Nephron progenitor cell (in vitro differentiated cells): ENCODE measurements at regions not wholly inside any gene's neighbourhood (a gene's known extent, or its start where the extent isn't known, plus 50 kb on each side); places are given as distances from the start of the nearest gene placed in this dataset.
"Not testable (repeated sequence)": the region's sequence is repeated elsewhere in the genome, so short reads cannot be mapped to it uniquely, and the experiment has no call there.

Source experiments
- DNase-seq: peaks from one replicate; pipeline ENCODE4 v3.0.0; 2021
- H3K27ac Mint-ChIP-seq: 2 replicates; pipeline ENCODE4 v1.8.0; 2021; ENCODE audit warnings: mild to moderate bottlenecking, moderate library complexity, mixed read lengths
- H3K27me3 Mint-ChIP-seq: 2 replicates; pipeline ENCODE4 v1.8.0; 2021; ENCODE audit warnings: mild to moderate bottlenecking, low read depth, mixed read lengths; ENCODE audit not compliant: poor library complexity
- H3K36me3 Mint-ChIP-seq: 2 replicates; pipeline ENCODE4 v1.8.0; 2021; ENCODE audit warnings: low read depth, mixed read lengths
- H3K4me1 Mint-ChIP-seq: 2 replicates; pipeline ENCODE4 v1.8.0; 2021; ENCODE audit warnings: mixed read lengths
- H3K4me3 Mint-ChIP-seq: 2 replicates; pipeline ENCODE4 v1.8.0; 2021; ENCODE audit warnings: mild to moderate bottlenecking, moderate library complexity, mixed read lengths
- H3K9me3 Mint-ChIP-seq: 2 replicates; pipeline ENCODE4 v1.8.0; 2021; ENCODE audit warnings: mild to moderate bottlenecking, moderate library complexity, mixed read lengths
- TF ChIP-seq, protein P1 (sequence below): fragments of 200-600 bp; sonication (generic); IDR thresholded peaks from 2 replicates; pipeline ENCODE4 v1.5.0; 2021; ENCODE audit warnings: antibody characterized with exemption

DNA sequence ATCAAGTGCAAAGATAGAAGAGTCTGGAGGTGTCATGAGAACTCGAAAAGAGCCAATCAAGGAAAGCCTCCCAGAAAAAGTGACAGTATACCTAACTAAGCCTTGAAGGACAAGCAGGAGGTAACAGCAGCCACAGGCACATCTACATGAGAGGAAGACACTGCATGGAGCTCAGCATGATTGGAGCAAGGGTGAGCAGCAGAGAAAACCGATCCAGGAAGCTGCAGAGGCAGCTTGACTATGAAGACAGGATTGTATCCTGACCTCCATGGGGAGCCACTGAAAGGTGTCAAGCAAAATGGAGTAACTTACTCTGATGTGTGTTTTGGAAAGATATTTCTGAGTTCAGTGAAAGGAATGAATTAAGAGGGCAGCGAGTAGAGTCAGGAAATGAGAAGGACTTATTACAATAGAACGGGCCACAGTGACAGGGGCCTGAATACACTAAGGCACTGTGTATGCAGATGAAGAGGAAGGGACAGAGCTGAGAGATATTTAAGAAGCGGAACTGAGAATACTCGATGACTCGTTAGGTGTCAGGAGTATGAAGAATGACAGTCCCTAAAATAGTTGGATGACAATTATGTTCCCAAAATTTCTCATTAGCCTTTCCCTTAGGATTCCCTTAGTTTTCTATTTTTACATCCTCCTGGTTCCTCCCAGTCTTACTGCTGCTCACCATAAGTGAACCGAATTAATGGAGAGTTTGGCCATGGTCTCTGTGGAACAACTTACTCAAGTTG is 139.3 kb upstream of the NFIA start:
- TF ChIP-seq, protein P1, sequence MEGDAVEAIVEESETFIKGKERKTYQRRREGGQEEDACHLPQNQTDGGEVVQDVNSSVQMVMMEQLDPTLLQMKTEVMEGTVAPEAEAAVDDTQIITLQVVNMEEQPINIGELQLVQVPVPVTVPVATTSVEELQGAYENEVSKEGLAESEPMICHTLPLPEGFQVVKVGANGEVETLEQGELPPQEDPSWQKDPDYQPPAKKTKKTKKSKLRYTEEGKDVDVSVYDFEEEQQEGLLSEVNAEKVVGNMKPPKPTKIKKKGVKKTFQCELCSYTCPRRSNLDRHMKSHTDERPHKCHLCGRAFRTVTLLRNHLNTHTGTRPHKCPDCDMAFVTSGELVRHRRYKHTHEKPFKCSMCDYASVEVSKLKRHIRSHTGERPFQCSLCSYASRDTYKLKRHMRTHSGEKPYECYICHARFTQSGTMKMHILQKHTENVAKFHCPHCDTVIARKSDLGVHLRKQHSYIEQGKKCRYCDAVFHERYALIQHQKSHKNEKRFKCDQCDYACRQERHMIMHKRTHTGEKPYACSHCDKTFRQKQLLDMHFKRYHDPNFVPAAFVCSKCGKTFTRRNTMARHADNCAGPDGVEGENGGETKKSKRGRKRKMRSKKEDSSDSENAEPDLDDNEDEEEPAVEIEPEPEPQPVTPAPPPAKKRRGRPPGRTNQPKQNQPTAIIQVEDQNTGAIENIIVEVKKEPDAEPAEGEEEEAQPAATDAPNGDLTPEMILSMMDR: no peak
- Mint-ChIP-seq H3K9me3 (no peaks in the 10 kb centered on the region), H3K4me1 (peaks cover 5% of the 10 kb centered on the region), H3K4me3 (no peak overlapping the region), H3K27ac (no peak overlapping the region), H3K27me3 (peaks cover 4% of the 10 kb centered on the region), H3K36me3 (no peaks in the 10 kb centered on the region)
- no peak for DNase-seq

DNA sequence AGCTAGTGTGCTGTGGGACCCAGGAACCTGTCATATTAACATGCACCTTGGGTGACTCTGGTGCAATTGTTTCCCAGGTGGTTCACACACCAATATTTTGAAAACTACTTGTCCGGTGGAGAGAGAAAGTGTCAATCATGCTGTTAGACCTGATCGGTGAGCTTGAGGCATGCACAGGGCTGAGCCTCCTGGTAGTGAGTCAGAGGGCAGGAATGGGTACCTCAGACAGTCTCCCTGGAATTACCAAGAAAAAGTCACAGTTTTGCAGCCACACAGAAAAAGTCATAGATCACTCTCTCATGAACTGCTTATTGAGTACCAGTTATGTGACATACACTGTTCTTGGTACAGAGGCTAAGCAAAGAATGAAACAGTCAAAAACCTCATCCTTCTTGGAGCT is 140.1 kb upstream of the NFIA start:
- Mint-ChIP-seq H3K27ac (no peak overlapping the region), H3K4me3 (no peak overlapping the region), H3K4me1 (peaks cover 5% of the 10 kb centered on the region), H3K36me3 (no peaks in the 10 kb centered on the region), H3K27me3 (peaks cover 4% of the 10 kb centered on the region), H3K9me3 (no peaks in the 10 kb centered on the region)
- no peak for DNase-seq
- TF ChIP-seq, protein P1: no peak

DNA sequence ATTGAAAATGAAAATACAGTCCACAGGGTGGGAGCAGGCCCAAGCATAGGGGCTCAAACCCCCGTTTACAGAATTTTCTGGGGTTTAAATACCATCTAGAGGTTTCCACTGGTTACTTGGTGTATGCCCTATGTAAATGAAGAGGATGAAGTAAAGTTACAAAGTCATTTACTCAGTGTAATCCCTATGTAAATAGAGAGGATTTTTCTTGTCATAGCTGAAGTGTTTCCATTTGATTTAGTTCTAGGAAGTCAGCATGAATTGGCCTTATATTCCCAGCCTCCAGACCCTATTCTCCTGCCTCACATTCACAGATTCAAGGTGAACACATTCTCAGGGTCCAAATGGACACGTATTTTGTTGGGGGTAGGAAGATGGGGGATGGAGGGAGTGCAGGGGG is 141.7 kb upstream of the NFIA start:
- not testable (repeated sequence) for H3K36me3 Mint-ChIP-seq, DNase-seq, H3K9me3 Mint-ChIP-seq, H3K27ac Mint-ChIP-seq, H3K4me3 Mint-ChIP-seq, H3K27me3 Mint-ChIP-seq, H3K4me1 Mint-ChIP-seq

DNA sequence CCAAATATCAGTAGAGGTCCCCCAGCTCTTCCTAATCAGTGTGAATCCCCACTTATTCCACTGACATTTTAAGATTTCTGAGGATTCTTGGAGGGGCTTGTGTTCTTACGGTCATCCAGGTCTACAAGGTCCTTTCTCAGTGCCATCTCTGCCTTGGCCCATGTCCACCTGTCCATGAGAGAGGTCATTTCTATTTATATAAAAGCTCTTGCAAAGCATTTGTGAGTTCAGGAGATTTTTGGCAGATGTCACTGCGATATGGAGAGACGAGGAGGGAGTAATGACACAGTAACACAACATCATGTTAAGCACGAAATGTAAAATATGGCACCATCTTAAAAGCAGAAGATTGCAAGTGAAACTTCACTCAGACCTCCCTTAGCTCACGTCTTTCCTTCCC is 144.6 kb upstream of the NFIA start:
- H3K4me1 Mint-ChIP-seq: peaks cover under 1% of the 10 kb centered on the region
- no peak overlapping the region for H3K27ac Mint-ChIP-seq
- H3K9me3 Mint-ChIP-seq: no peaks in the 10 kb centered on the region
- no peaks in the 10 kb centered on the region for H3K36me3 Mint-ChIP-seq
- no peak for DNase-seq
- no peak overlapping the region for H3K4me3 Mint-ChIP-seq
- peaks cover 5% of the 10 kb centered on the region for H3K27me3 Mint-ChIP-seq
- TF ChIP-seq, protein P1: no peak

DNA sequence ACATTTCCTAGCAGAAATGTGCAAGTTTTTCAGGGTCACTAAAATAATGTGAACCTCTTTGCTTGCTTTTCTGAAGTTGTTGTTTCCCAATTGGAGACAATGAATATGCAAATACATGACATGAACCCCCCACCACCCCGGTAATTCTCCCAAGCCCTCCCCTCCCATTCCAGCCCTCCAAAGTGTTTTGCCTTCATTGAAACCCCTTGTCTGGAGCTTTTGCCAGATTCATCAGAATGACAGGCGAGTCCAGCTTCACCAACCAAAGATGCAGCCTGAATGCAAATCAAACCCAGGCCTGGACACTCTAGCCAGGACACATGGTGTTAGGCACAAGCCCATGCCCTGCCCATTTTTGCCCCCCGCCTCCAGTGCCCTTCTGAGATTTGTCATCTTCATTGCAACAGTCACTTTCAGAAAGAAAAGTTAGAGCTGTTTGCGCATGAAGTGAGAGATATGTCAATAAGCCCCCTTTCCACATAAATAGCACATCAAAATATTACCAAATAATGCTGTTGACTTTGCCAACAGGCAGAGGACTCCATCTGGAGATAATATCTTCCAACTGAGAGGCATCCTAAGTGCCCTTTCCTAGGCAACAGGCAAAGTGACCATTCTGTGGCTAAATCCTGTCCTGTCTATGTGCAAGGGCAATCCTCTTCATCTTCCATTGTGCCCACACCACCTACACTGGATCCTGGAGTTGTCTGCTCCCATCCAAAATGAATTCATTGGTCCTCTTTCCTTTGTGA is 145.6 kb upstream of the NFIA start:
- DNase-seq: no peak
- Mint-ChIP-seq H3K9me3 (no peaks in the 10 kb centered on the region), H3K27ac (no peak overlapping the region), H3K4me3 (no peak overlapping the region), H3K36me3 (no peaks in the 10 kb centered on the region), H3K4me1 (no peaks in the 10 kb centered on the region), H3K27me3 (peaks cover 5% of the 10 kb centered on the region)
- TF ChIP-seq, protein P1: no peak

DNA sequence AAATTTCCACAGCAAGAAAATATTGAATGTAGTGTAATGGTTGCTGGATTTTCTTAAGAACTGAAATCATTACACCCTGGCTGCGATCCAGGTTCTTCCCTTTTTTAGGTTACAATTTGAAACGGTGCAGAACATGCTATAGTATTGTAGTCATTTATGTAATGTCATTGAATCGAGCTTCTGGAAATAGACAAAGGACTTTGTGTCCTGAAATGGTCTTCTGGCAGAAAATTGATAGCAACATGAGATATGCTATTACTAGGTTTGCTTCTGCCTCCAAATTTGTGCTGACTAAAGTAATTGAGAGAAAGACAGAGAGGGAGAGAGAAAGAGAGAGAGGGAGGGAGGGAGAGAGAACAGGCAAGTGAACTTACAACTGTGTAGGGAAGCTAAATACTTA is 146.2 kb upstream of the NFIA start:
- H3K4me3 Mint-ChIP-seq: no peak overlapping the region
- no peaks in the 10 kb centered on the region for H3K36me3 Mint-ChIP-seq
- TF ChIP-seq, protein P1: no peak
- H3K27me3 Mint-ChIP-seq: peaks cover 5% of the 10 kb centered on the region
- no peak overlapping the region for H3K27ac Mint-ChIP-seq
- DNase-seq: no peak
- no peaks in the 10 kb centered on the region for H3K9me3 Mint-ChIP-seq
- H3K4me1 Mint-ChIP-seq: no peaks in the 10 kb centered on the region
